Caco-2 (cell line): ENCODE measurements at regions not wholly inside any gene's neighbourhood (a gene's known extent, or its start where the extent isn't known, plus 50 kb on each side); places are given as distances from the start of the nearest gene placed in this dataset.

Experiments
- BruUV-seq: library from RNA; stranded (reverse); fragments of 400-500 nt; replicated peaks from 2 replicates; lab custom pipeline; 2021; lab: Mats Ljungman, UMichigan
- CTCF ChIA-PET: fragments of 300-600 bp; sonication (Branson Sonifier 250); formaldehyde crosslinking; loops from one replicate; lab custom pipeline; 2022; ENCODE audit warnings: antibody characterized with exemption; lab: Charles Lee
- POLR2A ChIA-PET: fragments of 300-600 bp; sonication (Branson Sonifier 250); formaldehyde crosslinking; loops from one replicate; lab custom pipeline; 2022; ENCODE audit warnings: antibody characterized with exemption; lab: Charles Lee
- DNase-seq, 2 experiments: peaks; one replicate each; pipeline versions ENCODE4 v3.0.0 to v3.0.0-alpha.2; 2020 to 2022
- H3K27me3 ChIP-seq: replicated peaks from 2 replicates; pipeline ENCODE4 v1.6.0; 2011; ENCODE audit warnings: low read length; ENCODE audit not compliant: control insufficient read depth, insufficient read depth
- H3K36me3 ChIP-seq: 2 replicates; pipeline ENCODE4 v1.5.1; 2011; ENCODE audit warnings: low read length; ENCODE audit not compliant: control insufficient read depth, insufficient read depth
- H3K4me1 ChIP-seq: fragments of 250-450 bp; sonication (Bioruptor Pico); 2 replicates; pipeline ENCODE4 v1.5.1; 2020; ENCODE audit warnings: mild to moderate bottlenecking
- H3K4me3 ChIP-seq: 2 replicates; pipeline ENCODE4 v1.5.1; 2011; ENCODE audit warnings: low read depth, mild to moderate bottlenecking, control low read depth, low read length
- H3K9me3 ChIP-seq: fragments of 250-450 bp; sonication (Bioruptor Pico); 2 replicates; pipeline ENCODE4 v1.5.1; 2020; ENCODE audit warnings: mild to moderate bottlenecking, moderate library complexity
- H3K27ac Mint-ChIP-seq: one replicate; pipeline ENCODE4 v1.8.0; 2022; ENCODE audit warnings: mixed read lengths; ENCODE audit not compliant: unreplicated experiment
- H3K27me3 Mint-ChIP-seq: one replicate; pipeline ENCODE4 v1.8.0; 2022; ENCODE audit warnings: mixed read lengths; ENCODE audit not compliant: insufficient read depth, unreplicated experiment
- H3K36me3 Mint-ChIP-seq: one replicate; pipeline ENCODE4 v1.8.0; 2022; ENCODE audit warnings: mild to moderate bottlenecking, mixed read lengths; ENCODE audit not compliant: insufficient read depth, unreplicated experiment
- H3K4me1 Mint-ChIP-seq: one replicate; pipeline ENCODE4 v1.8.0; 2022; ENCODE audit warnings: low read depth, mixed read lengths; ENCODE audit not compliant: unreplicated experiment
- H3K4me3 Mint-ChIP-seq: one replicate; pipeline ENCODE4 v1.8.0; 2022; ENCODE audit warnings: mild to moderate bottlenecking, moderate library complexity, mixed read lengths; ENCODE audit not compliant: unreplicated experiment
- H3K9me3 Mint-ChIP-seq: one replicate; pipeline ENCODE4 v1.8.0; 2022; ENCODE audit warnings: mixed read lengths; ENCODE audit not compliant: unreplicated experiment
- CTCF ChIP-seq, 2 experiments: fragments of 200-600 bp in 1 of 2; IDR thresholded peaks; 1 replicate in 1 of 2; 2 replicates in 1 of 2; pipeline versions ENCODE4 v1.5.1 to v1.8.0; 2011 to 2022; ENCODE audit warnings: antibody characterized with exemption in 1 of 2, control low read depth in 1 of 2, inconsistent platforms in 1 of 2, low read depth in 1 of 2, low read length in 1 of 2, mild to moderate bottlenecking in 1 of 2, moderate library complexity in 1 of 2; ENCODE audit not compliant: insufficient read depth in 1 of 2, severe bottlenecking in 1 of 2, unreplicated experiment in 1 of 2
- intact Hi-C: fragments of 100-400 bp; cut with micrococcal nuclease; formaldehyde crosslinking; loops from one replicate; pipeline ENCODE4 v1.10.0; 2022; ENCODE audit not compliant: unreplicated experiment

GRCh38 chr2:111659361-111660333 is 224.3 kb downstream of the ANAPC1 start:
- H3K36me3 ChIP-seq, result no peaks in the 10 kb centered on the region
- peaks cover 30% of the 10 kb centered on the region for H3K4me1 ChIP-seq
- intact Hi-C loops, result loop anchor here (2.0 to 5.0 kb wide), 2 partner anchors 39 to 177 kb away; no protein-coding TSS in a partner anchor
- no peaks in the 10 kb centered on the region for H3K9me3 Mint-ChIP-seq
- TSS peak; percentile 96 for BruUV-seq
- H3K36me3 Mint-ChIP-seq, result peaks cover 7% of the 10 kb centered on the region
- H3K4me1 Mint-ChIP-seq, result peaks cover 35% of the 10 kb centered on the region
- no peak for TF ChIP-seq CTCF (IDR thresholded peaks at IDR 0.05; ENCODE audit: insufficient read depth in 1 of 2, low read depth in 1 of 2, low read length in 1 of 2, severe bottlenecking in 1 of 2, unreplicated experiment in 1 of 2)
- ChIA-PET POLR2A (interaction anchor here (0.6 to 1.3 kb wide), 4 partner anchors 14 to 539 kb away, joined by 3 to 14 read pairs (median 4); partner anchors contain the start of gene BCL2L11), CTCF (no interaction called here)
- DNase-seq, result peak; percentile 92
- H3K4me3 Mint-ChIP-seq, result peak overlapping the region; percentile 51
- no peaks in the 10 kb centered on the region for H3K9me3 ChIP-seq
- H3K27ac Mint-ChIP-seq, result peak overlapping the region; percentile 99
- no peaks in the 10 kb centered on the region for H3K27me3 ChIP-seq
- no peak overlapping the region for H3K4me3 ChIP-seq
- no peaks in the 10 kb centered on the region for H3K27me3 Mint-ChIP-seq

GRCh38 chr2:111660811-111661210 is 223.2 kb downstream of the ANAPC1 start:
- Histone ChIP-seq H3K27me3 (no peaks in the 10 kb centered on the region), H3K4me1 (peaks cover 30% of the 10 kb centered on the region), H3K4me3 (no peak overlapping the region), H3K36me3 (no peaks in the 10 kb centered on the region; the same call in 1 of the 2 replicates), H3K9me3 (no peaks in the 10 kb centered on the region)
- no peak for TF ChIP-seq CTCF (IDR thresholded peaks at IDR 0.05; ENCODE audit: insufficient read depth in 1 of 2, low read depth in 1 of 2, low read length in 1 of 2, severe bottlenecking in 1 of 2, unreplicated experiment in 1 of 2)
- Mint-ChIP-seq H3K27ac (peak overlapping the region; percentile 54), H3K9me3 (no peaks in the 10 kb centered on the region), H3K4me3 (no peak overlapping the region), H3K27me3 (no peaks in the 10 kb centered on the region), H3K36me3 (peaks cover 7% of the 10 kb centered on the region), H3K4me1 (peaks cover 35% of the 10 kb centered on the region)
- intact Hi-C loops, result loop anchor here (5.0 kb wide), 1 partner anchor 179 kb away; no protein-coding TSS in a partner anchor
- CTCF ChIA-PET, result no interaction called here
- DNase-seq, result no peak
- no TSS peak for BruUV-seq
- POLR2A ChIA-PET, result no interaction called here

- DNase-seq, result no peak
- TF ChIP-seq CTCF (IDR thresholded peaks at IDR 0.05; ENCODE audit: insufficient read depth in 1 of 2, low read depth in 1 of 2, low read length in 1 of 2, severe bottlenecking in 1 of 2, unreplicated experiment in 1 of 2), result no peak
- Mint-ChIP-seq H3K27ac (peak overlapping the region; percentile 54), H3K4me3 (no peak overlapping the region), H3K27me3 (no peaks in the 10 kb centered on the region), H3K36me3 (peaks cover 7% of the 10 kb centered on the region), H3K4me1 (peaks cover 35% of the 10 kb centered on the region), H3K9me3 (no peaks in the 10 kb centered on the region)
- H3K4me3 ChIP-seq, result no peak overlapping the region
- H3K4me1 ChIP-seq, result peaks cover 30% of the 10 kb centered on the region
- ChIA-PET POLR2A (no interaction called here), CTCF (no interaction called here)
- no peaks in the 10 kb centered on the region for H3K9me3 ChIP-seq
- H3K36me3 ChIP-seq, result no peaks in the 10 kb centered on the region; the same call in 1 of the 2 replicates
- H3K27me3 ChIP-seq, result no peaks in the 10 kb centered on the region
- intact Hi-C loops, result loop anchor here (5.0 kb wide), 1 partner anchor 179 kb away; no protein-coding TSS in a partner anchor
- no TSS peak for BruUV-seq
These were observed 222.6 kb downstream of the ANAPC1 start for GRCh38 chr2:111661286-111661940.
